Aorta (tissue), 5 donors: ENCODE measurements at regions not wholly inside any gene's neighbourhood (a gene's known extent, or its start where the extent isn't known, plus 50 kb on each side); places are given as distances from the start of the nearest gene placed in this dataset.

Experiments used
- ATAC-seq: fragments of 200-7000 bp; cut with Tn5 transposase; one replicate; pipeline ENCODE4 v1.9.1; 2022; ENCODE audit warnings: moderate library complexity; ENCODE audit not compliant: low FRiP score
- DNase-seq, 2 donors: peaks; one replicate each; pipeline ENCODE4 v3.0.0-alpha.2; 2020
- H3K27ac ChIP-seq, 2 donors: one replicate each; pipeline ENCODE4 v1.5.1; 2013; ENCODE audit warnings: low read length in 2 of 2, mild to moderate bottlenecking in 2 of 2, moderate library complexity in 2 of 2, control low read depth in 1 of 2, inconsistent platforms in 1 of 2, low read depth in 1 of 2
- H3K27me3 ChIP-seq, 2 donors: one replicate each; pipeline ENCODE4 v1.6.1; 2013; ENCODE audit warnings: control low read depth in 1 of 2, low read length in 1 of 2, mild to moderate bottlenecking in 1 of 2, moderate library complexity in 1 of 2; ENCODE audit not compliant: insufficient read depth in 2 of 2, control insufficient read depth in 1 of 2
- H3K36me3 ChIP-seq, 2 donors: one replicate each; pipeline ENCODE4 v1.6.1; 2013; ENCODE audit warnings: control low read depth in 1 of 2, low read length in 1 of 2, mild to moderate bottlenecking in 1 of 2; ENCODE audit not compliant: insufficient read depth in 2 of 2, control insufficient read depth in 1 of 2
- H3K4me1 ChIP-seq, 2 donors: one replicate each; pipeline ENCODE4 v1.6.1; 2013; ENCODE audit warnings: low read length in 2 of 2, control low read depth in 1 of 2, mild to moderate bottlenecking in 1 of 2, moderate library complexity in 1 of 2; ENCODE audit not compliant: insufficient read depth in 2 of 2, control insufficient read depth in 1 of 2
- H3K4me3 ChIP-seq, 2 donors: one replicate each; pipeline ENCODE4 v1.5.1; 2013; ENCODE audit warnings: low read length in 2 of 2, control low read depth in 1 of 2, mild to moderate bottlenecking in 1 of 2
- H3K9me3 ChIP-seq: one replicate; pipeline ENCODE4 v1.6.1; 2013; ENCODE audit warnings: mild to moderate bottlenecking, low read length; ENCODE audit not compliant: control insufficient read depth
- WGBS, 2 donors: extraction: QIAGEN DNeasy Blood & Tissue Kit; methylation state at CpG; one replicate each; pipeline ENCODE4 v1.1.7; 2013; 5-methylcytosine and 5-hydroxymethylcytosine counted together
- intact Hi-C, 2 donors: fragments of 100-400 bp; cut with DNase I; formaldehyde crosslinking; loops; one replicate each; pipeline versions ENCODE4 v1.14.2 to v1.15.0; 2022
- donor health status: healthy with polysubstance abuse.
- donor health status: Bipolar disorder and iron deficiency.
- donor health status: DM: no; HTN: no; CAD: no.
- donor health status: DM: no; HTN: no; CAD: no.
- donor health status: DM: yes; HTN: yes; CAD: no.

GRCh38 chr9:13535141-13535540 is 255.6 kb upstream of the MPDZ start:
- 74 to 78% methylated on average over 5 of the region's 5 CpGs for WGBS, 2 donors
- Histone ChIP-seq H3K9me3 (peaks cover 2% of the 10 kb centered on the region), H3K4me3 (no peak overlapping the region), H3K27me3 (no peaks in the 10 kb centered on the region), H3K4me1 (peaks cover 2 to 3% of the 10 kb centered on the region in 2 donors), H3K27ac (no peak overlapping the region), H3K36me3 (no peaks in the 10 kb centered on the region)
- no peak for DNase-seq
- no peak for ATAC-seq
- intact Hi-C loops: loop anchor here in 1 of 2 donors (5.0 kb wide), 1 partner anchor 168 kb away; no protein-coding TSS in a partner anchor

GRCh38 chr9:13534006-13534405 is 254.5 kb upstream of the MPDZ start:
- no peaks in the 10 kb centered on the region for H3K27me3 ChIP-seq
- peaks cover 2 to 3% of the 10 kb centered on the region in 2 donors for H3K4me1 ChIP-seq
- 96 to 99% methylated on average over 2 of the region's 2 CpGs for WGBS, 2 donors
- peaks cover 2% of the 10 kb centered on the region for H3K9me3 ChIP-seq
- DNase-seq (no peak), ATAC-seq (no peak)
- no peak overlapping the region for H3K4me3 ChIP-seq
- H3K36me3 ChIP-seq: no peaks in the 10 kb centered on the region
- intact Hi-C loops: no loop called here
- H3K27ac ChIP-seq: no peak overlapping the region

- Histone ChIP-seq H3K27me3 (no peaks in the 10 kb centered on the region), H3K4me1 (peaks cover 2 to 3% of the 10 kb centered on the region in 2 donors), H3K27ac (no peak overlapping the region), H3K36me3 (no peaks in the 10 kb centered on the region), H3K4me3 (no peak overlapping the region), H3K9me3 (peaks cover 2% of the 10 kb centered on the region)
- DNase-seq (no peak), ATAC-seq (no peak)
- 18% methylated on average over 2 of the region's 2 CpGs for WGBS, 2 donors
- intact Hi-C loops: no loop called here
These were observed 252.9 kb upstream of the MPDZ start for GRCh38 chr9:13532407-13532806.

GRCh38 chr9:13529321-13530104 is 250.0 kb upstream of the MPDZ start:
- Histone ChIP-seq H3K9me3 (no peaks in the 10 kb centered on the region), H3K36me3 (no peaks in the 10 kb centered on the region), H3K27ac (no peak overlapping the region), H3K4me1 (peaks cover 2 to 3% of the 10 kb centered on the region in 2 donors), H3K27me3 (no peaks in the 10 kb centered on the region), H3K4me3 (no peak overlapping the region)
- intact Hi-C loops: no loop called here
- 77 to 79% methylated on average over 6 of the region's 6 CpGs for WGBS, 2 donors
- ATAC-seq (no peak), DNase-seq (peak in 1 of 2 donors; percentile 73)

GRCh38 chr9:13524245-13524644 is 244.8 kb upstream of the MPDZ start:
- Histone ChIP-seq H3K4me1 (peaks cover 0 to 2% of the 10 kb centered on the region in 2 donors), H3K36me3 (no peaks in the 10 kb centered on the region), H3K9me3 (no peaks in the 10 kb centered on the region), H3K4me3 (no peak overlapping the region), H3K27me3 (no peaks in the 10 kb centered on the region), H3K27ac (no peak overlapping the region)
- ATAC-seq (no peak), DNase-seq (no peak)
- intact Hi-C loops: no loop called here
- 89% methylated on average over 9 of the region's 9 CpGs for WGBS, 2 donors

GRCh38 chr9:13520069-13520468 is 240.6 kb upstream of the MPDZ start:
- WGBS, 2 donors: 16 to 22% methylated on average over 2 of the region's 2 CpGs
- no peaks in the 10 kb centered on the region for H3K9me3 ChIP-seq
- no peak overlapping the region for H3K4me3 ChIP-seq
- ATAC-seq (no peak), DNase-seq (no peak)
- no peaks in the 10 kb centered on the region for H3K27me3 ChIP-seq
- H3K36me3 ChIP-seq: no peaks in the 10 kb centered on the region
- H3K27ac ChIP-seq: no peak overlapping the region
- peaks cover 0 to 2% of the 10 kb centered on the region in 2 donors for H3K4me1 ChIP-seq
- intact Hi-C loops: no loop called here

GRCh38 chr9:13513716-13514444 is 234.4 kb upstream of the MPDZ start:
- H3K36me3 ChIP-seq: no peaks in the 10 kb centered on the region
- H3K27me3 ChIP-seq: no peaks in the 10 kb centered on the region
- intact Hi-C loops: no loop called here
- ATAC-seq (peak; percentile 49), DNase-seq (no peak)
- H3K4me3 ChIP-seq: no peak overlapping the region
- H3K27ac ChIP-seq: no peak overlapping the region
- no peaks in the 10 kb centered on the region for H3K9me3 ChIP-seq
- H3K4me1 ChIP-seq: no peaks in the 10 kb centered on the region
- WGBS, 2 donors: 89 to 90% methylated on average over 16 of the region's 16 CpGs

GRCh38 chr9:13513286-13513685 is 233.8 kb upstream of the MPDZ start:
- intact Hi-C loops: no loop called here
- no peak for DNase-seq
- WGBS, 2 donors: 44 to 52% methylated on average over 6 of the region's 6 CpGs
- H3K4me1 ChIP-seq: no peaks in the 10 kb centered on the region
- H3K9me3 ChIP-seq: no peaks in the 10 kb centered on the region
- ATAC-seq: peak; percentile 51
- no peak overlapping the region for H3K4me3 ChIP-seq
- H3K27ac ChIP-seq: no peak overlapping the region
- H3K36me3 ChIP-seq: no peaks in the 10 kb centered on the region
- no peaks in the 10 kb centered on the region for H3K27me3 ChIP-seq

GRCh38 chr9:13508681-13509080 is 229.2 kb upstream of the MPDZ start:
- Histone ChIP-seq H3K36me3 (no peaks in the 10 kb centered on the region), H3K27ac (no peak overlapping the region), H3K27me3 (no peaks in the 10 kb centered on the region), H3K4me3 (no peak overlapping the region), H3K4me1 (peaks cover 0 to 4% of the 10 kb centered on the region in 2 donors), H3K9me3 (no peaks in the 10 kb centered on the region)
- intact Hi-C loops: loop anchor here in 1 of 2 donors (10.0 kb wide), 1 partner anchor 54 kb away; no protein-coding TSS in a partner anchor
- no peak for ATAC-seq
- DNase-seq: no peak
